ENCODE measurements at regions not wholly inside any gene's neighbourhood (a gene's known extent, or its start where the extent isn't known, plus 50 kb on each side); places are given as distances from the start of the nearest gene placed in this dataset.

DNA sequence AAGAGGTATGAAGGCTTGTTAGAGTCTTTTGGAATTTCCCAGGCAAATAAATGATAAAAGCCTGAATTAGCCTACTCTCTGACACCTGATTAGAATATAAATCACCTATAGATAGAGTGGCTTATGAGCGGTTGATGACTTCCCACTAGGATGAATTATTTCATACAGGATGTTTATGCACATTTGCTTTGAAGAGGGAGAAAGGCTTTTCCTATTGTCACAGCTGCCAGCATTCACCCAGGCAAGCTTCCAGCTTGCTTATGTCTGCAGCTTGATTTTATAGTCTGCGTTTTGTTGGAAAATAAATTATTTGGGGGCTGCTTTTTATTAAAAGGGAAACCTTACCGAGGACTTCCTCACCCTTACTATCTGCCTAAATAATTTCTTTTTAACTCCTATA lies 51.3 kb upstream of the EIF2S2 start:
- DNase-seq, result no peak
- H3K4me3 ChIP-seq (ENCODE audit: low read length), result no peak overlapping the region
- Mint-ChIP-seq H3K27ac (no peak overlapping the region), H3K27me3 (ENCODE audit: low read depth in 2 of 2) (peaks cover 0 to 1% of the 10 kb centered on the region in 2 donors), H3K4me1 (no peaks in the 10 kb centered on the region), H3K9me3 (no peaks in the 10 kb centered on the region), H3K4me3 (no peak overlapping the region), H3K36me3 (no peaks in the 10 kb centered on the region)
- intact Hi-C loops (cut with micrococcal nuclease), result no loop called here
- H3K9me3 ChIP-seq (ENCODE audit: control insufficient read depth, insufficient read depth, low read length), result no peaks in the 10 kb centered on the region
- no peak for ATAC-seq
- no peaks in the 10 kb centered on the region for H3K27me3 ChIP-seq (ENCODE audit: control insufficient read depth, insufficient read depth, low read length)
- no peaks in the 10 kb centered on the region for H3K4me1 ChIP-seq (ENCODE audit: control insufficient read depth, insufficient read depth, low read length)
- no peak overlapping the region for H3K27ac ChIP-seq (ENCODE audit: low read length)
- H3K36me3 ChIP-seq (ENCODE audit: control insufficient read depth, insufficient read depth, low read length), result no peaks in the 10 kb centered on the region
- TF ChIP-seq, protein P1, sequence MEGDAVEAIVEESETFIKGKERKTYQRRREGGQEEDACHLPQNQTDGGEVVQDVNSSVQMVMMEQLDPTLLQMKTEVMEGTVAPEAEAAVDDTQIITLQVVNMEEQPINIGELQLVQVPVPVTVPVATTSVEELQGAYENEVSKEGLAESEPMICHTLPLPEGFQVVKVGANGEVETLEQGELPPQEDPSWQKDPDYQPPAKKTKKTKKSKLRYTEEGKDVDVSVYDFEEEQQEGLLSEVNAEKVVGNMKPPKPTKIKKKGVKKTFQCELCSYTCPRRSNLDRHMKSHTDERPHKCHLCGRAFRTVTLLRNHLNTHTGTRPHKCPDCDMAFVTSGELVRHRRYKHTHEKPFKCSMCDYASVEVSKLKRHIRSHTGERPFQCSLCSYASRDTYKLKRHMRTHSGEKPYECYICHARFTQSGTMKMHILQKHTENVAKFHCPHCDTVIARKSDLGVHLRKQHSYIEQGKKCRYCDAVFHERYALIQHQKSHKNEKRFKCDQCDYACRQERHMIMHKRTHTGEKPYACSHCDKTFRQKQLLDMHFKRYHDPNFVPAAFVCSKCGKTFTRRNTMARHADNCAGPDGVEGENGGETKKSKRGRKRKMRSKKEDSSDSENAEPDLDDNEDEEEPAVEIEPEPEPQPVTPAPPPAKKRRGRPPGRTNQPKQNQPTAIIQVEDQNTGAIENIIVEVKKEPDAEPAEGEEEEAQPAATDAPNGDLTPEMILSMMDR (IDR thresholded peaks at IDR 0.05), result no peak
- 100% methylated on average over 1 of the region's 3 CpGs for WGBS (ENCODE audit: insufficient coverage)

- no peak overlapping the region for H3K27ac ChIP-seq (ENCODE audit: low read length)
- H3K4me1 ChIP-seq (ENCODE audit: control insufficient read depth, insufficient read depth, low read length), result no peaks in the 10 kb centered on the region
- WGBS (ENCODE audit: insufficient coverage), result 98% methylated on average over 5 of the region's 5 CpGs
- ATAC-seq (no peak), DNase-seq (no peak)
- H3K27me3 ChIP-seq (ENCODE audit: control insufficient read depth, insufficient read depth, low read length), result no peaks in the 10 kb centered on the region
- TF ChIP-seq, protein P1 (IDR thresholded peaks at IDR 0.05), result no peak
- intact Hi-C loops (cut with micrococcal nuclease), result no loop called here
- no peak overlapping the region for H3K4me3 Mint-ChIP-seq
- no peaks in the 10 kb centered on the region for H3K36me3 ChIP-seq (ENCODE audit: control insufficient read depth, insufficient read depth, low read length)
- H3K27ac Mint-ChIP-seq, result no peak overlapping the region
- H3K36me3 Mint-ChIP-seq, result no peaks in the 10 kb centered on the region
- no peaks in the 10 kb centered on the region for H3K27me3 Mint-ChIP-seq (ENCODE audit: low read depth in 2 of 2)
- H3K4me1 Mint-ChIP-seq, result no peaks in the 10 kb centered on the region
- H3K4me3 ChIP-seq (ENCODE audit: low read length), result no peak overlapping the region
- H3K9me3 Mint-ChIP-seq, result no peaks in the 10 kb centered on the region
- no peaks in the 10 kb centered on the region for H3K9me3 ChIP-seq (ENCODE audit: control insufficient read depth, insufficient read depth, low read length)
Measured at GRCh38 chr20:34164381-34164984, 52.4 kb upstream of the EIF2S2 start.

DNA sequence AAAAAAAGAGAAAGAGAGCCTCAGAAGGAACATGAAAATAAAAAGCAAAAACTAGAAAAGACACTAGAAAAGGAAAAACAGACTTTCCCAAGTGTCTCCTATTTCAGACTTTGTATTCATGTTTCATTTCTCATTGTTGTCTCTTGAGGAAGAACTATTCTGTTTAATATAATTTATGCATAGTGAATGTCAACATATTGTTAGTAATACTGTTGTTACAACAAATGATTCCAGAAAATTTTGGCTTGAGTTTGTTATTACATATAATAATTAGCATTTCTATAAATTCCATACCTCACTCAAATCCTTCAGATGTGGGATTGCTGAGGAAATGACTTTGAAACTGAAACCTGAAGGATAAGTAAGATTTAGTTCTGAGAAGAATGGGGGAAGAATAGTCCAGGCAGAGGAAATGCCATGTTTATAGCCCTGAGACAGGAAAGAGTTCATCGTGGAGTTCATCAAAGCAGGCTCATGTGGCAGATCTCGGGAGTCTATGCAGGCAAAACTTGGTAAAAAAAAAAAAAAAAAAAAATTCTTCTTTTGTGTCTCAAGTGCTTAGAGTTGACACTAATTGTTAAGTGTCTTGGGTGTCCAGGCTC lies 53.1 kb upstream of the EIF2S2 start:
- DNase-seq (no peak), ATAC-seq (no peak)
- TF ChIP-seq, protein P1 (IDR thresholded peaks at IDR 0.05), result no peak
- Mint-ChIP-seq H3K27me3 (ENCODE audit: low read depth in 2 of 2) (peaks cover 0 to under 1% of the 10 kb centered on the region in 2 donors), H3K27ac (no peak overlapping the region), H3K4me1 (no peaks in the 10 kb centered on the region), H3K4me3 (no peak overlapping the region), H3K9me3 (no peaks in the 10 kb centered on the region), H3K36me3 (no peaks in the 10 kb centered on the region)
- Histone ChIP-seq H3K4me1 (ENCODE audit: control insufficient read depth, insufficient read depth, low read length) (no peaks in the 10 kb centered on the region), H3K9me3 (ENCODE audit: control insufficient read depth, insufficient read depth, low read length) (no peaks in the 10 kb centered on the region), H3K36me3 (ENCODE audit: control insufficient read depth, insufficient read depth, low read length) (no peaks in the 10 kb centered on the region), H3K27me3 (ENCODE audit: control insufficient read depth, insufficient read depth, low read length) (no peaks in the 10 kb centered on the region), H3K27ac (ENCODE audit: low read length) (no peak overlapping the region), H3K4me3 (ENCODE audit: low read length) (no peak overlapping the region)
- WGBS (ENCODE audit: insufficient coverage), result 0% methylated on average over 2 of the region's 2 CpGs
- intact Hi-C loops (cut with micrococcal nuclease), result no loop called here

DNA sequence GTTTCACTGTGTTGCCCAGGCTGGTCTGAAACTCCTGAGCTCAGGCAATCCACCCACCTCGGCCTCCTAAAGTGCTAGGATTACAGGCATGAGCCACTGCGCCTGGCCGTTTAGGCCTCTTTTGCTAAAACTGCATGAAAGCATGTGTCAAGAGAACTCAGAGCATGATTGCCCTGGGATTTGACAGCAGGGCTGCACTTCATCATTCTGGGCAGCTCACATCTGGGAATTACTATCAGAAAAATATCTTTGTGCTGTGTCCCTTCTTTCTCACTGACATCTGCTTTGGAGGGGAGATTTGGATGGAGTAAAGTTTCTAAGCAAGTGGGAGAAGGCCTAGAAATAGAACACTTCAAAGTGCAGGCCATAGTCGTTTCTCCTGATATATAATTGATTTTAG lies 59.6 kb upstream of the EIF2S2 start:
- TF ChIP-seq, protein P1 (IDR thresholded peaks at IDR 0.05), result no peak
- H3K27me3 Mint-ChIP-seq (ENCODE audit: low read depth in 2 of 2), result peaks cover 0 to 3% of the 10 kb centered on the region in 2 donors
- H3K4me3 Mint-ChIP-seq, result no peak overlapping the region
- H3K4me1 Mint-ChIP-seq, result no peaks in the 10 kb centered on the region
- ATAC-seq (no peak), DNase-seq (no peak)
- no peaks in the 10 kb centered on the region for H3K9me3 Mint-ChIP-seq
- H3K9me3 ChIP-seq (ENCODE audit: control insufficient read depth, insufficient read depth, low read length), result no peaks in the 10 kb centered on the region
- H3K4me3 ChIP-seq (ENCODE audit: low read length), result no peak overlapping the region
- 97% methylated on average over 4 of the region's 4 CpGs for WGBS (ENCODE audit: insufficient coverage)
- no peaks in the 10 kb centered on the region for H3K36me3 ChIP-seq (ENCODE audit: control insufficient read depth, insufficient read depth, low read length)
- H3K36me3 Mint-ChIP-seq, result no peaks in the 10 kb centered on the region
- intact Hi-C loops (cut with micrococcal nuclease), result no loop called here
- no peaks in the 10 kb centered on the region for H3K27me3 ChIP-seq (ENCODE audit: control insufficient read depth, insufficient read depth, low read length)
- H3K4me1 ChIP-seq (ENCODE audit: control insufficient read depth, insufficient read depth, low read length), result no peaks in the 10 kb centered on the region
- H3K27ac ChIP-seq (ENCODE audit: low read length), result no peak overlapping the region
- H3K27ac Mint-ChIP-seq, result no peak overlapping the region
